ENCODE measurements at regions not wholly inside any gene's neighbourhood (a gene's known extent, or its start where the extent isn't known, plus 50 kb on each side); places are given as distances from the start of the nearest gene placed in this dataset.

DNA sequence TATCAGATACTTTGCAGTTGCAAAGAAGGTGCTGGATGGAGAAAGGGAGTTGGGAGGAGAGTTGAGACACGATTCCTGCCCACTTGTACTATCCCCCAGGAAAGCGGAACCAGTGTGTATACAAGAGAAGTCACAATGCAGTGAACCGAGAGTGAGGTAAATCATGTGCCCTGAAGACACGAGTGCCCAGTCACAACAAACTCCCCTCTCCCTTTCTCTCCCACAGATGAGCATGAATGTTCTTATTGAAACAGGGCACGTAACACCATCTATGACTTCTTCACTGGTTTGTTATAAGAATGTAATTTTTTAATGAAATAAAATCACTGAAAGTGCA lies 155.7 kb downstream of the IRS1 start:
- H3K9me3 ChIP-seq (ENCODE audit: control insufficient read depth, insufficient read depth, low read length) = peaks cover 4% of the 10 kb centered on the region; the same call in 1 of the 2 replicates
- no peaks in the 10 kb centered on the region for H3K4me1 ChIP-seq (ENCODE audit: insufficient read depth, low read length)
- H3K9ac ChIP-seq (ENCODE audit: low read depth, low read length) = no peak overlapping the region
- no peaks in the 10 kb centered on the region for H3K36me3 ChIP-seq (ENCODE audit: insufficient read depth, low read length)

GRCh38 chr2:226643030-226643945 lies 156.3 kb downstream of the IRS1 start:
- no peak overlapping the region for H3K9ac ChIP-seq (ENCODE audit: low read depth, low read length)
- no peaks in the 10 kb centered on the region for H3K4me1 ChIP-seq (ENCODE audit: insufficient read depth, low read length)

GRCh38 chr2:226641008-226641407 lies 158.6 kb downstream of the IRS1 start:
- H3K9ac ChIP-seq (ENCODE audit: low read depth, low read length) = no peak overlapping the region
- 0 out of 2 replicates have a peak, but pooled peaks cover 4% of the 10 kb centered on the region for H3K9me3 ChIP-seq (ENCODE audit: control insufficient read depth, insufficient read depth, low read length)
- H3K36me3 ChIP-seq (ENCODE audit: insufficient read depth, low read length) = no peaks in the 10 kb centered on the region
- H3K4me1 ChIP-seq (ENCODE audit: insufficient read depth, low read length) = no peaks in the 10 kb centered on the region

More at GRCh38 chr2:226643030-226643945, 156.3 kb downstream of the IRS1 start:
- 0 out of 2 replicates have a peak, but pooled peaks cover 4% of the 10 kb centered on the region for H3K9me3 ChIP-seq (ENCODE audit: control insufficient read depth, insufficient read depth, low read length)
- H3K36me3 ChIP-seq (ENCODE audit: insufficient read depth, low read length) = no peaks in the 10 kb centered on the region

DNA sequence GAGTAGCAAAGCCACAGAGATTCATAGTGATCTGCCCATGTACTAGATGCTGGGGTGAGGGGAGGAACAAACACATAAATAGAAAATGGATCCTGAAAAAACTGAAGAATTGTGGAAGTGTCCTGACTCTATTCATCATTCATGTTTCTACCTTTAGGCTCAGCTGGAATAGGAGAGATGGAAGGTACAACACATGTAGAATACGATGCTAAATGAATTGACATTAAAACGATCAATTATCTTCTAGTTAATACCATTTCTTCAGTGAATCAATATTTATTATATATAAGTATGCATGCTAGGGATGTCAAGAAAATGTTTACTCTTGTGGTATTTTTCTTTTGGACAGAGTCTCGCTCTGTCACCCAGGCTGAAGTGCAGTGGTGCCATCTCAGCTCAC lies 159.1 kb downstream of the IRS1 start:
- H3K4me1 ChIP-seq (ENCODE audit: insufficient read depth, low read length) = no peaks in the 10 kb centered on the region
- no peak overlapping the region for H3K9ac ChIP-seq (ENCODE audit: low read depth, low read length)
- no peaks in the 10 kb centered on the region for H3K36me3 ChIP-seq (ENCODE audit: insufficient read depth, low read length)
- 0 out of 2 replicates have a peak, but pooled peaks cover 4% of the 10 kb centered on the region for H3K9me3 ChIP-seq (ENCODE audit: control insufficient read depth, insufficient read depth, low read length)

- Histone ChIP-seq H3K9ac (ENCODE audit: low read depth, low read length) (no peak overlapping the region), H3K36me3 (ENCODE audit: insufficient read depth, low read length) (no peaks in the 10 kb centered on the region), H3K4me1 (ENCODE audit: insufficient read depth, low read length) (no peaks in the 10 kb centered on the region), H3K9me3 (ENCODE audit: control insufficient read depth, insufficient read depth, low read length) (0 out of 2 replicates have a peak, but pooled peaks cover 4% of the 10 kb centered on the region)
Observed at GRCh38 chr2:226639550-226639949, 160.1 kb downstream of the IRS1 start.

DNA sequence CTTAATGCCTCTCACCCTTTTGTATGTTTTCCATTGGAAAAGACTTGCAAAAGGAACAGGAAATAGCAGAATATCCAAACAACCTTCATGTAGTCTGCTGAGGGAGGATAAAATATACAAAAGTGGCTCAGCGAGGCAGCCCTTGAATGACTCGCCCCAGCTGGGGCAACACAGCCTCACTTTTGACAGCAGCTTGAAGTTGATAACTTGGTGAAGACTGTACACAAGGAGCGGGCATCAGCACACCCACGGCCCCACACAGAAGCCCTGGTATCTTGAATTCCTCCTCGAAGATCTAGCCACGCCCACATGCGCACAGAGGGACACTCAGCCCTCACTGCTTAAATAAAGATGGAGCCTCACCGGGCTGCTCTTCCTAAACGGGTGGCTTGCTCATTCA lies 161.0 kb downstream of the IRS1 start:
- Histone ChIP-seq H3K9me3 (ENCODE audit: control insufficient read depth, insufficient read depth, low read length) (0 out of 2 replicates have a peak, but pooled peaks cover 4% of the 10 kb centered on the region), H3K36me3 (ENCODE audit: insufficient read depth, low read length) (no peaks in the 10 kb centered on the region), H3K4me1 (ENCODE audit: insufficient read depth, low read length) (no peaks in the 10 kb centered on the region), H3K9ac (ENCODE audit: low read depth, low read length) (no peak overlapping the region)

GRCh38 chr2:226637383-226637782 lies 162.2 kb downstream of the IRS1 start:
- Histone ChIP-seq H3K36me3 (ENCODE audit: insufficient read depth, low read length) (no peaks in the 10 kb centered on the region), H3K9ac (ENCODE audit: low read depth, low read length) (no peak overlapping the region), H3K4me1 (ENCODE audit: insufficient read depth, low read length) (no peaks in the 10 kb centered on the region), H3K9me3 (ENCODE audit: control insufficient read depth, insufficient read depth, low read length) (0 out of 2 replicates have a peak, but pooled peaks cover 4% of the 10 kb centered on the region)

- H3K9me3 ChIP-seq (ENCODE audit: control insufficient read depth, insufficient read depth, low read length) = 0 out of 2 replicates have a peak, but pooled peaks cover 4% of the 10 kb centered on the region
- H3K4me1 ChIP-seq (ENCODE audit: insufficient read depth, low read length) = no peaks in the 10 kb centered on the region
- H3K36me3 ChIP-seq (ENCODE audit: insufficient read depth, low read length) = no peaks in the 10 kb centered on the region
- H3K9ac ChIP-seq (ENCODE audit: low read depth, low read length) = no peak overlapping the region
Observed at GRCh38 chr2:226636586-226636985, 163.0 kb downstream of the IRS1 start.

DNA sequence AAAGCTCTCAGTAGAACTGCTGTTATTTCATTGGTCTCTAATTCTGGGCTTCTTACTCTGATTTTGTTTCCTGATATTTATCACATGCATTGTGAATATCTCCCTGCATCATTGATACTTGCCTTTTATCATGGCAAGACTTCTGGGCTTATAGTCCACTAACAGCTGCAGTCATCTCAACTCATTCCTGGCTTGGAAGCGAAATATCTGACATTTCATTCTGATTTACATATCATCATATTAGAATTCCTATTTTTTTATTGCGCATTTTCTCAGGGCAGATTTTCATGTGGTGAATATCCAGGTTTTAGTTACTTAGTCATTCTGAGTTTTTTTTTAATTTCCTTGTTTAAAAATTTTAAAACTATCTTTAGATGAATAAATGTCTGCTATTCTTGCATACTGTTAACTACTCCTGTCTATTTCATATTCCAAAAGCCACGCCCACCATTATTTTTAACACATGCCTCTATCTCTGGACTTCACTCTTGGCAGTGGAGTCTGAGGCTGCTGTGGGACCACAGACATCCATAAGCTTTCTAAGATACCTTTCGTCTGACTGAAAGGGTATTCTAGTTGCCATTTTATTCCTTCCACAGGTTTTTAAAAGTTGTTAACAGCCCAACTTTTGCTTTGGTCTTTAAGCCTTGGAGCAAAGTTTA lies 164.5 kb downstream of the IRS1 start:
- no peaks in the 10 kb centered on the region for H3K9me3 ChIP-seq (ENCODE audit: control insufficient read depth, insufficient read depth, low read length)
- H3K36me3 ChIP-seq (ENCODE audit: insufficient read depth, low read length) = no peaks in the 10 kb centered on the region

DNA sequence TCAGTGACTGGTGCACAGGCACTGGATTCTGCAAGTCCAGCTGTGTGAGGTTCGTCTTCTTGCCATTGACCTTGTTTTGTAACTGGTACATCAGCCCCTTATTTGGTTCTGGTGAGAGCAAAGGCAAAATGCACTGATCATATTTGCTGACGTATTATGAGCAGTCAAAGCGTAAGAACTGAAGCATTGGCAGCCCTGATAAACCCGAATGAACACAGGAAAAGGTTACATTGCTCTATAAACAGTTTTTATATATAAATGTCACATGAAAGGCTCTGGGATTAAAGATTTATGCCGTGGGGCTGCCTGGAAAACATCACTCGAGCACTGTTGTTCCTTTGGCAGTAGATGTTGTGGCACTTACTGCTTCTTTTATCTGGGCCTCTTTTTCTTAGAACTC lies 167.9 kb downstream of the IRS1 start:
- Histone ChIP-seq H3K4me1 (ENCODE audit: insufficient read depth, low read length) (no peaks in the 10 kb centered on the region), H3K9me3 (ENCODE audit: control insufficient read depth, insufficient read depth, low read length) (no peaks in the 10 kb centered on the region), H3K9ac (ENCODE audit: low read depth, low read length) (no peak overlapping the region), H3K36me3 (ENCODE audit: insufficient read depth, low read length) (no peaks in the 10 kb centered on the region)

More for the DNA sequence above, 164.5 kb downstream of the IRS1 start:
- Histone ChIP-seq H3K9ac (ENCODE audit: low read depth, low read length) (no peak overlapping the region), H3K4me1 (ENCODE audit: insufficient read depth, low read length) (no peaks in the 10 kb centered on the region)

- Histone ChIP-seq H3K36me3 (ENCODE audit: insufficient read depth, low read length) (no peaks in the 10 kb centered on the region), H3K4me1 (ENCODE audit: insufficient read depth, low read length) (no peaks in the 10 kb centered on the region)
Observed at GRCh38 chr2:226631187-226631586, 168.4 kb downstream of the IRS1 start.

GRCh38 chr2:226625946-226626345 lies 173.7 kb downstream of the IRS1 start:
- Histone ChIP-seq H3K9ac (ENCODE audit: low read depth, low read length) (no peak overlapping the region), H3K4me1 (ENCODE audit: insufficient read depth, low read length) (no peaks in the 10 kb centered on the region), H3K9me3 (ENCODE audit: control insufficient read depth, insufficient read depth, low read length) (no peaks in the 10 kb centered on the region), H3K36me3 (ENCODE audit: insufficient read depth, low read length) (no peaks in the 10 kb centered on the region)

More at GRCh38 chr2:226631187-226631586, 168.4 kb downstream of the IRS1 start:
- Histone ChIP-seq H3K9ac (ENCODE audit: low read depth, low read length) (no peak overlapping the region), H3K9me3 (ENCODE audit: control insufficient read depth, insufficient read depth, low read length) (no peaks in the 10 kb centered on the region)

- Histone ChIP-seq H3K36me3 (ENCODE audit: insufficient read depth, low read length) (no peaks in the 10 kb centered on the region), H3K9me3 (ENCODE audit: control insufficient read depth, insufficient read depth, low read length) (no peaks in the 10 kb centered on the region), H3K9ac (ENCODE audit: low read depth, low read length) (no peak overlapping the region), H3K4me1 (ENCODE audit: insufficient read depth, low read length) (no peaks in the 10 kb centered on the region)
Observed at GRCh38 chr2:226623587-226624368, 175.8 kb downstream of the IRS1 start.

DNA sequence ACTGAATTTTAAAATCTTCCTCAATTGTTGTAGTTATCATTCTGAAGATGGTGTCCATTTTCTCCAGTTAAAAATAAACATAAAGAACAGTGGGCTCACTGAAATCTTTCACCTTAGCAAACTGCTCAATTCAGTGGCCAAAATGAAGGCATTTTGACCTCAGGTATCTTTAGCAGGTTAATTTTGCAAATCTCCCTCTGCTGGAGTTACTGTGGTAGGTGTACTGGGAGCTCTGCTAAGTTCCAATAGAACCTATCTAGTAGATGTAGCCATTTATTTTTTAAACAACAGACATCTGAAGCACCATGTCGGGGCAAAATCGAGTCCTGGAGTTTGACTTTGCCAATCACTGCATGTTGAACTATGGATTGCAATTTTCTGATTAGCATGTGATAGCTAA lies 177.1 kb downstream of the IRS1 start:
- no peaks in the 10 kb centered on the region for H3K36me3 ChIP-seq (ENCODE audit: insufficient read depth, low read length)
- no peaks in the 10 kb centered on the region for H3K9me3 ChIP-seq (ENCODE audit: control insufficient read depth, insufficient read depth, low read length)
- no peak overlapping the region for H3K9ac ChIP-seq (ENCODE audit: low read depth, low read length)
- no peaks in the 10 kb centered on the region for H3K4me1 ChIP-seq (ENCODE audit: insufficient read depth, low read length)

Measured in ES-I3 (cell line).